ENCODE measurements at regions not wholly inside any gene's neighbourhood (a gene's known extent, or its start where the extent isn't known, plus 50 kb on each side); places are given as distances from the start of the nearest gene placed in this dataset.

DNA sequence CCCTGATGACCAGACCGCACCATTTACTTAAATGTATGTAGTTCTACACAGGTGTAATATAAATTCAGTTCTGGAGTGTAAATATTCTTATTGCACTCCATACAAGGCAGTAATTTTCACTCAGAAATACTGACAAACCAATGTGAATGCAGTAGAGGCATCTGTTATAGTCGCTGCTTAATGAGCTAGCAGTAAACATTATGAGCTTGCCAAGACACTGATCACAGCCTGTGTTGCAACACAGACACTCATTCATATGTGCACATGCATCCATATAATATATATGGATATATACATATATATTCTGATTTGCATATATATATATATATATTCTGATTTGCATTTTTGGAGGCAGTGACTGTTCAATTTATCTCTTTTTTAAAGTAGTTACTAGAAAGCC, 435.1 kb upstream of the ST8SIA4 start:
- TF ChIP-seq, protein P1, sequence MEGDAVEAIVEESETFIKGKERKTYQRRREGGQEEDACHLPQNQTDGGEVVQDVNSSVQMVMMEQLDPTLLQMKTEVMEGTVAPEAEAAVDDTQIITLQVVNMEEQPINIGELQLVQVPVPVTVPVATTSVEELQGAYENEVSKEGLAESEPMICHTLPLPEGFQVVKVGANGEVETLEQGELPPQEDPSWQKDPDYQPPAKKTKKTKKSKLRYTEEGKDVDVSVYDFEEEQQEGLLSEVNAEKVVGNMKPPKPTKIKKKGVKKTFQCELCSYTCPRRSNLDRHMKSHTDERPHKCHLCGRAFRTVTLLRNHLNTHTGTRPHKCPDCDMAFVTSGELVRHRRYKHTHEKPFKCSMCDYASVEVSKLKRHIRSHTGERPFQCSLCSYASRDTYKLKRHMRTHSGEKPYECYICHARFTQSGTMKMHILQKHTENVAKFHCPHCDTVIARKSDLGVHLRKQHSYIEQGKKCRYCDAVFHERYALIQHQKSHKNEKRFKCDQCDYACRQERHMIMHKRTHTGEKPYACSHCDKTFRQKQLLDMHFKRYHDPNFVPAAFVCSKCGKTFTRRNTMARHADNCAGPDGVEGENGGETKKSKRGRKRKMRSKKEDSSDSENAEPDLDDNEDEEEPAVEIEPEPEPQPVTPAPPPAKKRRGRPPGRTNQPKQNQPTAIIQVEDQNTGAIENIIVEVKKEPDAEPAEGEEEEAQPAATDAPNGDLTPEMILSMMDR (IDR thresholded peaks at IDR 0.05): no peak
- TF ChIP-seq POLR2A (IDR thresholded peaks at IDR 0.05): no peak
